Activated naive CD4-positive, alpha-beta T cell treated with anti-CD3 and anti-CD28 coated beads, Interleukin-2, amount 10 ng/mL, durations not matched to agents 7 days and 5 days (primary cell): ENCODE measurements at regions not wholly inside any gene's neighbourhood (a gene's known extent, or its start where the extent isn't known, plus 50 kb on each side); places are given as distances from the start of the nearest gene placed in this dataset.

Source experiments
- CTCF ChIA-PET: fragments of 350-600 bp; sonication (Branson Sonifier 250); formaldehyde crosslinking; loops from one replicate; lab custom pipeline; 2021; ENCODE audit warnings: antibody characterized with exemption; lab: Charles Lee
- DNase-seq: peaks from one replicate; pipeline ENCODE4 v3.0.0-alpha.2; 2020
- H3K27ac Mint-ChIP-seq: one replicate; pipeline ENCODE4 v1.8.0; 2021; ENCODE audit warnings: mild to moderate bottlenecking, moderate library complexity, mixed read lengths
- H3K27me3 Mint-ChIP-seq: one replicate; pipeline ENCODE4 v1.8.0; 2021; ENCODE audit warnings: mild to moderate bottlenecking, mixed read lengths
- H3K36me3 Mint-ChIP-seq: one replicate; pipeline ENCODE4 v1.8.0; 2021; ENCODE audit warnings: mixed read lengths
- H3K4me1 Mint-ChIP-seq: one replicate; pipeline ENCODE4 v1.8.0; 2021; ENCODE audit warnings: mixed read lengths
- H3K4me3 Mint-ChIP-seq: one replicate; pipeline ENCODE4 v1.8.0; 2021; ENCODE audit warnings: mild to moderate bottlenecking, moderate library complexity, mixed read lengths
- H3K9me3 Mint-ChIP-seq: one replicate; pipeline ENCODE4 v1.8.0; 2021; ENCODE audit warnings: mixed read lengths

GRCh38 chr13:38477676-38478075, 128.0 kb downstream of the UFM1 start:
- Mint-ChIP-seq H3K4me3 (no peak overlapping the region), H3K27me3 (no peaks in the 10 kb centered on the region), H3K27ac (no peak overlapping the region), H3K36me3 (no peaks in the 10 kb centered on the region), H3K4me1 (no peaks in the 10 kb centered on the region), H3K9me3 (no peaks in the 10 kb centered on the region)
- DNase-seq, result no peak
- CTCF ChIA-PET, result no interaction called here

- Mint-ChIP-seq H3K27me3 (no peaks in the 10 kb centered on the region), H3K4me3 (no peak overlapping the region), H3K27ac (no peak overlapping the region), H3K36me3 (no peaks in the 10 kb centered on the region), H3K9me3 (no peaks in the 10 kb centered on the region), H3K4me1 (no peaks in the 10 kb centered on the region)
- CTCF ChIA-PET, result no interaction called here
- no peak for DNase-seq
These were observed 134.0 kb downstream of the UFM1 start for GRCh38 chr13:38483623-38484022.

GRCh38 chr13:38490657-38491056, 141.0 kb downstream of the UFM1 start:
- Mint-ChIP-seq H3K4me1 (no peaks in the 10 kb centered on the region), H3K9me3 (no peaks in the 10 kb centered on the region), H3K27me3 (no peaks in the 10 kb centered on the region), H3K4me3 (no peak overlapping the region), H3K27ac (no peak overlapping the region), H3K36me3 (no peaks in the 10 kb centered on the region)
- CTCF ChIA-PET, result no interaction called here
- no peak for DNase-seq

- no peak for DNase-seq
- H3K27me3 Mint-ChIP-seq, result no peaks in the 10 kb centered on the region
- H3K4me3 Mint-ChIP-seq, result no peak overlapping the region
- no peaks in the 10 kb centered on the region for H3K36me3 Mint-ChIP-seq
- no peaks in the 10 kb centered on the region for H3K4me1 Mint-ChIP-seq
- H3K27ac Mint-ChIP-seq, result no peak overlapping the region
- H3K9me3 Mint-ChIP-seq, result no peaks in the 10 kb centered on the region
- CTCF ChIA-PET, result no interaction called here
These were observed 144.8 kb downstream of the UFM1 start for GRCh38 chr13:38494445-38494844.

GRCh38 chr13:38496917-38497316, 147.3 kb downstream of the UFM1 start:
- no peak for DNase-seq
- H3K9me3 Mint-ChIP-seq, result no peaks in the 10 kb centered on the region
- H3K27me3 Mint-ChIP-seq, result no peaks in the 10 kb centered on the region
- H3K27ac Mint-ChIP-seq, result no peak overlapping the region
- H3K4me1 Mint-ChIP-seq, result no peaks in the 10 kb centered on the region
- CTCF ChIA-PET, result no interaction called here
- H3K36me3 Mint-ChIP-seq, result no peaks in the 10 kb centered on the region
- H3K4me3 Mint-ChIP-seq, result no peak overlapping the region

- no peak overlapping the region for H3K27ac Mint-ChIP-seq
These were observed 148.6 kb downstream of the UFM1 start for GRCh38 chr13:38498271-38498670.

GRCh38 chr13:38514575-38514974, 164.9 kb downstream of the UFM1 start:
- Mint-ChIP-seq H3K4me3 (no peak overlapping the region), H3K27ac (no peak overlapping the region), H3K36me3 (no peaks in the 10 kb centered on the region), H3K27me3 (no peaks in the 10 kb centered on the region), H3K9me3 (no peaks in the 10 kb centered on the region), H3K4me1 (no peaks in the 10 kb centered on the region)
- no peak for DNase-seq
- CTCF ChIA-PET, result no interaction called here

More at GRCh38 chr13:38498271-38498670, 148.6 kb downstream of the UFM1 start:
- DNase-seq, result no peak
- no peaks in the 10 kb centered on the region for H3K4me1 Mint-ChIP-seq
- H3K9me3 Mint-ChIP-seq, result no peaks in the 10 kb centered on the region
- H3K36me3 Mint-ChIP-seq, result no peaks in the 10 kb centered on the region
- H3K27me3 Mint-ChIP-seq, result no peaks in the 10 kb centered on the region
- H3K4me3 Mint-ChIP-seq, result no peak overlapping the region
- CTCF ChIA-PET, result interaction anchor here (1.0 kb wide), 1 partner anchor 12 kb away, joined by 3 read pairs; no protein-coding TSS in a partner anchor

GRCh38 chr13:38518328-38518727, 168.5 kb upstream of the FREM2 start:
- CTCF ChIA-PET, result no interaction called here
- DNase-seq, result no peak
- no peaks in the 10 kb centered on the region for H3K36me3 Mint-ChIP-seq
- H3K27me3 Mint-ChIP-seq, result no peaks in the 10 kb centered on the region
- H3K9me3 Mint-ChIP-seq, result no peaks in the 10 kb centered on the region
- H3K4me1 Mint-ChIP-seq, result no peaks in the 10 kb centered on the region
- no peak overlapping the region for H3K27ac Mint-ChIP-seq
- no peak overlapping the region for H3K4me3 Mint-ChIP-seq

- CTCF ChIA-PET, result no interaction called here
- no peaks in the 10 kb centered on the region for H3K4me1 Mint-ChIP-seq
- no peaks in the 10 kb centered on the region for H3K36me3 Mint-ChIP-seq
- H3K4me3 Mint-ChIP-seq, result no peak overlapping the region
- H3K27me3 Mint-ChIP-seq, result no peaks in the 10 kb centered on the region
- H3K9me3 Mint-ChIP-seq, result no peaks in the 10 kb centered on the region
- no peak overlapping the region for H3K27ac Mint-ChIP-seq
- no peak for DNase-seq
These were observed 167.5 kb upstream of the FREM2 start for GRCh38 chr13:38519229-38519911.

- Mint-ChIP-seq H3K27me3 (no peaks in the 10 kb centered on the region), H3K36me3 (no peaks in the 10 kb centered on the region), H3K27ac (no peak overlapping the region), H3K4me3 (no peak overlapping the region), H3K9me3 (no peaks in the 10 kb centered on the region), H3K4me1 (no peaks in the 10 kb centered on the region)
- no peak for DNase-seq
- CTCF ChIA-PET, result no interaction called here
These were observed 166.8 kb upstream of the FREM2 start for GRCh38 chr13:38520041-38520440.

- Mint-ChIP-seq H3K4me3 (no peak overlapping the region), H3K27me3 (no peaks in the 10 kb centered on the region), H3K36me3 (no peaks in the 10 kb centered on the region), H3K27ac (no peak overlapping the region), H3K4me1 (no peaks in the 10 kb centered on the region), H3K9me3 (no peaks in the 10 kb centered on the region)
- no peak for DNase-seq
- CTCF ChIA-PET, result no interaction called here
These were observed 159.7 kb upstream of the FREM2 start for GRCh38 chr13:38527140-38527539.

- no peak for DNase-seq
- no peak overlapping the region for H3K4me3 Mint-ChIP-seq
- H3K36me3 Mint-ChIP-seq, result no peaks in the 10 kb centered on the region
These were observed 157.9 kb upstream of the FREM2 start for GRCh38 chr13:38528986-38529385.

GRCh38 chr13:38530492-38530891, 156.4 kb upstream of the FREM2 start:
- no peak overlapping the region for H3K4me3 Mint-ChIP-seq
- H3K9me3 Mint-ChIP-seq, result no peaks in the 10 kb centered on the region
- no peak overlapping the region for H3K27ac Mint-ChIP-seq
- no peaks in the 10 kb centered on the region for H3K4me1 Mint-ChIP-seq
- H3K27me3 Mint-ChIP-seq, result no peaks in the 10 kb centered on the region
- CTCF ChIA-PET, result no interaction called here
- no peaks in the 10 kb centered on the region for H3K36me3 Mint-ChIP-seq
- DNase-seq, result no peak

More at GRCh38 chr13:38528986-38529385, 157.9 kb upstream of the FREM2 start:
- CTCF ChIA-PET, result no interaction called here
- Mint-ChIP-seq H3K27me3 (no peaks in the 10 kb centered on the region), H3K27ac (no peak overlapping the region), H3K4me1 (no peaks in the 10 kb centered on the region), H3K9me3 (no peaks in the 10 kb centered on the region)

GRCh38 chr13:38535261-38535660, 151.6 kb upstream of the FREM2 start:
- Mint-ChIP-seq H3K4me1 (no peaks in the 10 kb centered on the region), H3K4me3 (no peak overlapping the region), H3K27me3 (no peaks in the 10 kb centered on the region), H3K9me3 (no peaks in the 10 kb centered on the region), H3K36me3 (no peaks in the 10 kb centered on the region), H3K27ac (no peak overlapping the region)
- no peak for DNase-seq
- CTCF ChIA-PET, result no interaction called here

- CTCF ChIA-PET, result no interaction called here
These were observed 149.8 kb upstream of the FREM2 start for GRCh38 chr13:38537051-38537450.

More at GRCh38 chr13:38537051-38537450, 149.8 kb upstream of the FREM2 start:
- H3K36me3 Mint-ChIP-seq, result no peaks in the 10 kb centered on the region
- H3K27me3 Mint-ChIP-seq, result no peaks in the 10 kb centered on the region
- no peaks in the 10 kb centered on the region for H3K4me1 Mint-ChIP-seq
- no peak overlapping the region for H3K4me3 Mint-ChIP-seq
- no peaks in the 10 kb centered on the region for H3K9me3 Mint-ChIP-seq
- DNase-seq, result no peak
- H3K27ac Mint-ChIP-seq, result no peak overlapping the region
